ENCODE measurements at regions not wholly inside any gene's neighbourhood (a gene's known extent, or its start where the extent isn't known, plus 50 kb on each side); places are given as distances from the start of the nearest gene placed in this dataset.

GRCh38 chr14:32007755-32008362 is 69.2 kb upstream of the ARHGAP5 start:
- WGBS, 2 experiments (ENCODE audit: extremely low coverage in 2 of 2, insufficient read length in 1 of 2) = 40% methylated on average over 1 of the region's 2 CpGs; no CpG with 5 or more reads in 1 of the 2 experiments
- Histone ChIP-seq H3K18ac (ENCODE audit: low read depth, low read length) (no peak overlapping the region), H3K4me2 (ENCODE audit: low read depth, low read length) (no peak overlapping the region), H2BK20ac (ENCODE audit: low read depth, low read length) (no peak overlapping the region), H3K4me3 (ENCODE audit: insufficient read depth, low read depth, low read length) (no peak overlapping the region), H2BK15ac (ENCODE audit: low read depth, low read length) (no peak overlapping the region), H2BK120ac (ENCODE audit: low read depth, low read length) (no peak overlapping the region), H2AK5ac (ENCODE audit: low read depth, low read length) (no peak overlapping the region), H3K27ac (ENCODE audit: insufficient read depth, low read length) (no peak overlapping the region), H2AFZ (replicated peaks; ENCODE audit: low read length, poor library complexity) (no peak overlapping the region), H3K36me3 (ENCODE audit: control insufficient read depth, insufficient read depth, low read length) (no peaks in the 10 kb centered on the region), H4K20me1 (ENCODE audit: insufficient read depth, low read length) (no peaks in the 10 kb centered on the region), H3K56ac (ENCODE audit: extremely low read depth, insufficient read depth, low read length) (no peak overlapping the region), H3K4ac (ENCODE audit: low read depth, low read length) (no peak overlapping the region), H3K9ac (ENCODE audit: low read depth, low read length) (no peak overlapping the region), H4K5ac (ENCODE audit: low read depth, low read length) (no peak overlapping the region), H3K9me3 (ENCODE audit: control insufficient read depth, insufficient read depth, low read length) (no peaks in the 10 kb centered on the region), H3K4me1 (ENCODE audit: control insufficient read depth, insufficient read depth, low read length) (peaks cover 2% of the 10 kb centered on the region; the same call in 1 of the 2 replicates), H2AK9ac (replicated peaks; ENCODE audit: low read depth, low read length, poor library complexity) (no peak overlapping the region), H3K23ac (ENCODE audit: low read depth, low read length) (no peak overlapping the region), H4K8ac (ENCODE audit: low read depth in 2 of 2, low read length in 2 of 2) (no peak overlapping the region), H3K9me1 (ENCODE audit: insufficient read depth, low read length) (no peaks in the 10 kb centered on the region), H2BK5ac (ENCODE audit: low read depth, low read length, poor library complexity, severe bottlenecking) (no peak overlapping the region), H4K91ac (ENCODE audit: insufficient read depth, low read depth, low read length) (no peak overlapping the region), H3K79me1 (ENCODE audit: low read depth in 1 of 2, low read length in 2 of 2) (no peaks in the 10 kb centered on the region), H3K14ac (replicated peaks; ENCODE audit: low read depth, low read length) (no peak overlapping the region), H3K27me3 (ENCODE audit: control insufficient read depth, insufficient read depth, low read length) (no peaks in the 10 kb centered on the region)
- ChIA-PET POLR2A (ENCODE audit: unreplicated experiment) (no interaction called here), CTCF (interaction anchor here (1.0 kb wide), 1 partner anchor 16 kb away, joined by 3 read pairs; no protein-coding TSS in a partner anchor)
- dilution Hi-C loops (cut with HindIII; ENCODE audit: low sequenced_read_pairs, unreplicated experiment) (no loop called here), in situ Hi-C loops (cut with MboI; ENCODE audit: low sequenced_read_pairs) (no loop called here), intact Hi-C loops (cut with micrococcal nuclease) (no loop called here)
- BruUV-seq (replicated peaks) = no TSS peak
- ATAC-seq (ENCODE audit: low read depth) = no peak
- DNase-seq = no peak
- TF ChIP-seq ELK1 (IDR thresholded peaks at IDR 0.05; ENCODE audit: borderline replicate concordance, low read depth, low read length) (no peak), CTCF (conservative IDR thresholded peaks at IDR 0.05; ENCODE audit: low read depth, low read length) (no peak), POLR2A (IDR thresholded peaks at IDR 0.05; ENCODE audit: low read depth, low read length) (no peak), RCOR1 (IDR thresholded peaks at IDR 0.05; ENCODE audit: insufficient replicate concordance, low read length) (no peak), BHLHE40 (IDR thresholded peaks at IDR 0.05; ENCODE audit: low read depth, low read length) (no peak), SMC3 (IDR thresholded peaks at IDR 0.05; ENCODE audit: low read depth, low read length) (no peak), CHD1 (IDR thresholded peaks at IDR 0.05; ENCODE audit: low read depth, low read length) (no peak), MAFK (IDR thresholded peaks at IDR 0.05; ENCODE audit: low read depth, low read length) (no peak), NFE2L2 (IDR thresholded peaks at IDR 0.05; ENCODE audit: low read depth, low read length) (no peak), MAZ (IDR thresholded peaks at IDR 0.05; ENCODE audit: borderline replicate concordance, low read depth, low read length) (no peak), RFX5 (IDR thresholded peaks at IDR 0.05; ENCODE audit: low read depth, low read length) (no peak), USF2 (IDR thresholded peaks at IDR 0.05; ENCODE audit: low read depth, low read length) (no peak)
